ENCODE measurements at regions not wholly inside any gene's neighbourhood (a gene's known extent, or its start where the extent isn't known, plus 50 kb on each side); places are given as distances from the start of the nearest gene placed in this dataset.
A peak's percentile ranks its signal among the peaks of the same experiment; 100 is the strongest.

GRCh38 chr18:73741946-73742345 is 405.7 kb downstream of the FBXO15 start:
- ATAC-seq: no peak
- no peak for TF ChIP-seq TCF4 (CRISPR knock-in tag; IDR thresholded peaks at IDR 0.05; ENCODE audit: borderline replicate concordance)
- TF ChIP-seq BACH2 (CRISPR knock-in tag; IDR thresholded peaks at IDR 0.05; ENCODE audit: borderline replicate concordance): no peak
- TF ChIP-seq ESRRG (CRISPR knock-in tag; IDR thresholded peaks at IDR 0.05): no peak
- no peak for TF ChIP-seq ZFP30 (CRISPR knock-in tag; IDR thresholded peaks at IDR 0.05)
- no peak for TF ChIP-seq CREB5 (CRISPR knock-in tag; IDR thresholded peaks at IDR 0.05; ENCODE audit: low read depth)
- TF ChIP-seq SNAI2 (CRISPR knock-in tag; IDR thresholded peaks at IDR 0.05): no peak
- no peak for TF ChIP-seq CSRNP3 (CRISPR knock-in tag; IDR thresholded peaks at IDR 0.05)

DNA sequence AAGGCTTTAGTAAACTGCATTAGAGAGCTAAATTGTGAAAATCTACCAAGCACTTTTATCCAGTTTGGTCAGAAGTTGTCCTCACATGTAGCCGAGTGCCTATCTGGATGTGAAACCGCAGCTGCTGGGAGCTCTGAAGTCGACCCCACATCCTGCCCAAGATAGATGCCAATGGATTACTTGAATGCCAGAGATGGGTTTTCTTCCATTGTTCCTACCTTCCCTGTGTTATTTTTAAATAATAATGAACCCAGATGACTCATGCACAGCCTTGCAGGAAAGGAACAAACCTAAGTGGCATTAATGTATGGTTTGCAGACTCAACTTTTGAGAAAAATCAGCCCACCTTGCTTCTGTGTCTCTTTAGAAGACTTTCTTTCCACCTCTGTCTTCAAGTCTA is 408.5 kb downstream of the FBXO15 start:
- peak; percentile 44; the same call in 2 of the 3 replicates for ATAC-seq
- TF ChIP-seq TOX (CRISPR knock-in tag; IDR thresholded peaks at IDR 0.05; ENCODE audit: borderline replicate concordance) (no peak), ZFP3 (CRISPR knock-in tag; IDR thresholded peaks at IDR 0.05) (no peak), ESRRG (CRISPR knock-in tag; IDR thresholded peaks at IDR 0.05) (no peak), ZNF565 (CRISPR knock-in tag; conservative IDR thresholded peaks at IDR 0.05; ENCODE audit: low read depth) (no peak), SNAI2 (CRISPR knock-in tag; IDR thresholded peaks at IDR 0.05) (no peak)
- TF ChIP-seq, protein P1, sequence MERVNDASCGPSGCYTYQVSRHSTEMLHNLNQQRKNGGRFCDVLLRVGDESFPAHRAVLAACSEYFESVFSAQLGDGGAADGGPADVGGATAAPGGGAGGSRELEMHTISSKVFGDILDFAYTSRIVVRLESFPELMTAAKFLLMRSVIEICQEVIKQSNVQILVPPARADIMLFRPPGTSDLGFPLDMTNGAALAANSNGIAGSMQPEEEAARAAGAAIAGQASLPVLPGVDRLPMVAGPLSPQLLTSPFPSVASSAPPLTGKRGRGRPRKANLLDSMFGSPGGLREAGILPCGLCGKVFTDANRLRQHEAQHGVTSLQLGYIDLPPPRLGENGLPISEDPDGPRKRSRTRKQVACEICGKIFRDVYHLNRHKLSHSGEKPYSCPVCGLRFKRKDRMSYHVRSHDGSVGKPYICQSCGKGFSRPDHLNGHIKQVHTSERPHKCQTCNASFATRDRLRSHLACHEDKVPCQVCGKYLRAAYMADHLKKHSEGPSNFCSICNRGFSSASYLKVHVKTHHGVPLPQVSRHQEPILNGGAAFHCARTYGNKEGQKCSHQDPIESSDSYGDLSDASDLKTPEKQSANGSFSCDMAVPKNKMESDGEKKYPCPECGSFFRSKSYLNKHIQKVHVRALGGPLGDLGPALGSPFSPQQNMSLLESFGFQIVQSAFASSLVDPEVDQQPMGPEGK (CRISPR knock-in tag; IDR thresholded peaks at IDR 0.05; ENCODE audit: borderline replicate concordance): no peak

DNA sequence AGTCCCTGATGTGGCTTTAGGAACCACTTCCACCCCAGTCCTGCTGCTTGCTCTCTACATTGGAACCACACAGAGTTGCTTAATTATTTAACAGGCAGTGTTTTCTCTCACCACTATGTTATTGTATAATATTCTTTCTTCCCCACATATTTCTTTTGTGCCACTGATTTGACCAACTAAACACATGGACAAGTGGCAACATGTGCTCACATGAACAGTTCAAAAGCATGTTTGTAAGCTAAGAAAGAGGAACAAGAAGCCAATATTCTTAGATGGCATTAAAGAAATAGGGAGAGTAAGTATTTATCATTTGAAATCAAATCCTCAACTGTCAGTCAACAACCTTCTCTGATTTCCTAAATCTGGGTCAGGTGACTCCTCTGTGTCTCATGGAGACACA is 409.6 kb downstream of the FBXO15 start:
- no peak for ATAC-seq
- no peak for TF ChIP-seq PPARA (CRISPR knock-in tag; IDR thresholded peaks at IDR 0.05; ENCODE audit: borderline replicate concordance)
- no peak for TF ChIP-seq ARNTL (CRISPR knock-in tag; IDR thresholded peaks at IDR 0.05; ENCODE audit: borderline replicate concordance, low read depth)
- TF ChIP-seq ZNF8 (CRISPR knock-in tag; IDR thresholded peaks at IDR 0.05): no peak
- TF ChIP-seq TCF4 (CRISPR knock-in tag; IDR thresholded peaks at IDR 0.05; ENCODE audit: borderline replicate concordance): no peak
- TF ChIP-seq CREB5 (CRISPR knock-in tag; IDR thresholded peaks at IDR 0.05; ENCODE audit: low read depth): no peak
- no peak for TF ChIP-seq SNAI2 (CRISPR knock-in tag; IDR thresholded peaks at IDR 0.05)
- no peak for TF ChIP-seq TOX (CRISPR knock-in tag; IDR thresholded peaks at IDR 0.05; ENCODE audit: borderline replicate concordance)
- no peak for TF ChIP-seq ZNF565 (CRISPR knock-in tag; conservative IDR thresholded peaks at IDR 0.05; ENCODE audit: low read depth)
- TF ChIP-seq ZNF70 (CRISPR knock-in tag; IDR thresholded peaks at IDR 0.05): no peak

GRCh38 chr18:73735836-73736235 is 411.8 kb downstream of the FBXO15 start:
- ATAC-seq: no peak
- TF ChIP-seq CSDC2 (CRISPR knock-in tag; IDR thresholded peaks at IDR 0.05) (no peak), OSR1 (CRISPR knock-in tag; IDR thresholded peaks at IDR 0.05) (no peak), GLIS3 (CRISPR knock-in tag; IDR thresholded peaks at IDR 0.05) (no peak), ESRRG (CRISPR knock-in tag; IDR thresholded peaks at IDR 0.05) (no peak), ISL1 (CRISPR knock-in tag; IDR thresholded peaks at IDR 0.05) (no peak), CSRNP3 (CRISPR knock-in tag; IDR thresholded peaks at IDR 0.05) (no peak)

- no peak for ATAC-seq
- TF ChIP-seq ZNF70 (CRISPR knock-in tag; IDR thresholded peaks at IDR 0.05): no peak
- TF ChIP-seq, protein P1 (CRISPR knock-in tag; IDR thresholded peaks at IDR 0.05; ENCODE audit: borderline replicate concordance): no peak
- TF ChIP-seq ARNTL (CRISPR knock-in tag; IDR thresholded peaks at IDR 0.05; ENCODE audit: borderline replicate concordance, low read depth): no peak
- TF ChIP-seq ZFP3 (CRISPR knock-in tag; IDR thresholded peaks at IDR 0.05): no peak
- TF ChIP-seq OSR1 (CRISPR knock-in tag; IDR thresholded peaks at IDR 0.05): no peak
- no peak for TF ChIP-seq POU6F1 (CRISPR knock-in tag; IDR thresholded peaks at IDR 0.05; ENCODE audit: borderline replicate concordance, low read depth)
- no peak for TF ChIP-seq CSDC2 (CRISPR knock-in tag; IDR thresholded peaks at IDR 0.05)
- no peak for TF ChIP-seq ZNF8 (CRISPR knock-in tag; IDR thresholded peaks at IDR 0.05)
- no peak for TF ChIP-seq ZC3H10 (CRISPR knock-in tag; IDR thresholded peaks at IDR 0.05)
- TF ChIP-seq ZNF565 (CRISPR knock-in tag; conservative IDR thresholded peaks at IDR 0.05; ENCODE audit: low read depth): no peak
- TF ChIP-seq ESRRG (CRISPR knock-in tag; IDR thresholded peaks at IDR 0.05): no peak
- TF ChIP-seq GLIS3 (CRISPR knock-in tag; IDR thresholded peaks at IDR 0.05): no peak
- TF ChIP-seq TOX (CRISPR knock-in tag; IDR thresholded peaks at IDR 0.05; ENCODE audit: borderline replicate concordance): no peak
Observed at GRCh38 chr18:73733806-73734314, 413.8 kb downstream of the FBXO15 start.
